ENCODE measurements at regions not wholly inside any gene's neighbourhood (a gene's known extent, or its start where the extent isn't known, plus 50 kb on each side); places are given as distances from the start of the nearest gene placed in this dataset.

GRCh38 chr14:50001151-50001998 is 108.5 kb downstream of the ARF6 start:
- H3K4me1 ChIP-seq (ENCODE audit: low read depth), result peaks cover 35% of the 10 kb centered on the region
- H3K36me3 ChIP-seq, result no peaks in the 10 kb centered on the region
- no peak for TF ChIP-seq CTCF (IDR thresholded peaks at IDR 0.05; ENCODE audit: low read depth, low read length)
- peak overlapping the region; percentile 80 for H3K27ac ChIP-seq
- H3K4me3 ChIP-seq, result no peak overlapping the region
- peaks cover 10% of the 10 kb centered on the region for H3K27me3 ChIP-seq
- peak in 1 of 2 donors; percentile 76 for DNase-seq (ENCODE audit: low read depth in 1 of 2, low spot score in 1 of 2)
- no peaks in the 10 kb centered on the region for H3K9me3 ChIP-seq (ENCODE audit: low read depth)

- Histone ChIP-seq H3K9me3 (ENCODE audit: low read depth) (no peaks in the 10 kb centered on the region), H3K36me3 (no peaks in the 10 kb centered on the region), H3K4me1 (ENCODE audit: low read depth) (peaks cover 35% of the 10 kb centered on the region), H3K4me3 (no peak overlapping the region), H3K27ac (peak overlapping the region; percentile 80), H3K27me3 (peaks cover 10% of the 10 kb centered on the region)
- TF ChIP-seq CTCF (IDR thresholded peaks at IDR 0.05; ENCODE audit: low read depth, low read length), result no peak
- DNase-seq (ENCODE audit: low read depth in 1 of 2, low spot score in 1 of 2), result no peak
Observed at GRCh38 chr14:50001999-50002925, 109.4 kb downstream of the ARF6 start.

- no peak for TF ChIP-seq CTCF (IDR thresholded peaks at IDR 0.05; ENCODE audit: low read depth, low read length)
- no peak overlapping the region for H3K27ac ChIP-seq
- peaks cover 35% of the 10 kb centered on the region for H3K4me1 ChIP-seq (ENCODE audit: low read depth)
Observed at GRCh38 chr14:50002926-50003212, 110.0 kb downstream of the ARF6 start.

GRCh38 chr14:50003213-50004021 is 110.5 kb downstream of the ARF6 start:
- H3K27ac ChIP-seq, result no peak overlapping the region
- peak; percentile 45 to 70 for DNase-seq (ENCODE audit: low read depth in 1 of 2, low spot score in 1 of 2)

More at GRCh38 chr14:50002926-50003212, 110.0 kb downstream of the ARF6 start:
- peak overlapping the region; percentile 38 for H3K4me3 ChIP-seq
- no peaks in the 10 kb centered on the region for H3K36me3 ChIP-seq
- H3K9me3 ChIP-seq (ENCODE audit: low read depth), result no peaks in the 10 kb centered on the region
- peaks cover 10% of the 10 kb centered on the region for H3K27me3 ChIP-seq
- no peak for DNase-seq (ENCODE audit: low read depth in 1 of 2, low spot score in 1 of 2)

More at GRCh38 chr14:50003213-50004021, 110.5 kb downstream of the ARF6 start:
- TF ChIP-seq CTCF (IDR thresholded peaks at IDR 0.05; ENCODE audit: low read depth, low read length), result no peak
- no peaks in the 10 kb centered on the region for H3K9me3 ChIP-seq (ENCODE audit: low read depth)
- no peaks in the 10 kb centered on the region for H3K36me3 ChIP-seq
- peaks cover 10% of the 10 kb centered on the region for H3K27me3 ChIP-seq
- H3K4me3 ChIP-seq, result peak overlapping the region; percentile 38
- H3K4me1 ChIP-seq (ENCODE audit: low read depth), result peaks cover 35% of the 10 kb centered on the region
